ENCODE measurements at regions not wholly inside any gene's neighbourhood (a gene's known extent, or its start where the extent isn't known, plus 50 kb on each side); places are given as distances from the start of the nearest gene placed in this dataset.
A peak's percentile ranks its signal among the peaks of the same experiment; 100 is the strongest.

GRCh38 chr12:28130625-28131598, 59.3 kb upstream of the CCDC91 start:
- no peak for TF ChIP-seq CTCF (IDR thresholded peaks at IDR 0.05; ENCODE audit: unreplicated experiment)
- Mint-ChIP-seq H3K36me3 (no peaks in the 10 kb centered on the region), H3K9me3 (no peaks in the 10 kb centered on the region), H3K27me3 (ENCODE audit: low read depth) (no peaks in the 10 kb centered on the region), H3K4me1 (peaks cover 40% of the 10 kb centered on the region), H3K27ac (peak overlapping the region; percentile 77), H3K4me3 (no peak overlapping the region)
- DNase-seq (ENCODE audit: low spot score in 2 of 2, unreplicated experiment in 2 of 2) = peak in 1 of 2 experiments; percentile 37

- no peaks in the 10 kb centered on the region for H3K36me3 Mint-ChIP-seq
- H3K4me3 Mint-ChIP-seq = no peak overlapping the region
- peaks cover 42% of the 10 kb centered on the region for H3K4me1 Mint-ChIP-seq
- H3K27ac Mint-ChIP-seq = peak overlapping the region; percentile 41
- no peaks in the 10 kb centered on the region for H3K27me3 Mint-ChIP-seq (ENCODE audit: low read depth)
- H3K9me3 Mint-ChIP-seq = no peaks in the 10 kb centered on the region
- no peak for TF ChIP-seq CTCF (IDR thresholded peaks at IDR 0.05; ENCODE audit: unreplicated experiment)
- no peak for DNase-seq (ENCODE audit: low spot score in 2 of 2, unreplicated experiment in 2 of 2)
Measured at GRCh38 chr12:28132398-28132797, 57.9 kb upstream of the CCDC91 start.

- Mint-ChIP-seq H3K36me3 (no peaks in the 10 kb centered on the region), H3K4me3 (no peak overlapping the region), H3K27ac (no peak overlapping the region), H3K4me1 (peaks cover 21% of the 10 kb centered on the region), H3K27me3 (ENCODE audit: low read depth) (no peaks in the 10 kb centered on the region), H3K9me3 (no peaks in the 10 kb centered on the region)
- TF ChIP-seq CTCF (IDR thresholded peaks at IDR 0.05; ENCODE audit: unreplicated experiment) = no peak
- no peak for DNase-seq (ENCODE audit: low spot score in 2 of 2, unreplicated experiment in 2 of 2)
Measured at GRCh38 chr12:28135801-28136439, 54.3 kb upstream of the CCDC91 start.

GRCh38 chr12:28137414-28137813, 52.8 kb upstream of the CCDC91 start:
- H3K27me3 Mint-ChIP-seq (ENCODE audit: low read depth) = no peaks in the 10 kb centered on the region
- H3K27ac Mint-ChIP-seq = no peak overlapping the region
- peaks cover 9% of the 10 kb centered on the region for H3K4me1 Mint-ChIP-seq
- H3K4me3 Mint-ChIP-seq = no peak overlapping the region
- no peak for TF ChIP-seq CTCF (IDR thresholded peaks at IDR 0.05; ENCODE audit: unreplicated experiment)
- DNase-seq (ENCODE audit: low spot score in 2 of 2, unreplicated experiment in 2 of 2) = no peak
- H3K9me3 Mint-ChIP-seq = no peaks in the 10 kb centered on the region
- H3K36me3 Mint-ChIP-seq = no peaks in the 10 kb centered on the region

- Mint-ChIP-seq H3K4me1 (peaks cover 3% of the 10 kb centered on the region), H3K27ac (no peak overlapping the region), H3K4me3 (no peak overlapping the region), H3K36me3 (no peaks in the 10 kb centered on the region), H3K9me3 (no peaks in the 10 kb centered on the region), H3K27me3 (ENCODE audit: low read depth) (no peaks in the 10 kb centered on the region)
- DNase-seq (ENCODE audit: low spot score in 2 of 2, unreplicated experiment in 2 of 2) = no peak
- no peak for TF ChIP-seq CTCF (IDR thresholded peaks at IDR 0.05; ENCODE audit: unreplicated experiment)
Measured at GRCh38 chr12:28140404-28140803, 49.9 kb upstream of the CCDC91 start.

Data from mesothelial cell of epicardium (in vitro differentiated cells).